HG02885 (cell line): ENCODE measurements at regions not wholly inside any gene's neighbourhood (a gene's known extent, or its start where the extent isn't known, plus 50 kb on each side); places are given as distances from the start of the nearest gene placed in this dataset.
A peak's percentile ranks its signal among the peaks of the same experiment; 100 is the strongest.

Experiments used
- ATAC-seq: cut with Tn5 transposase; IDR thresholded peaks from one replicate; pipeline ENCODE4 v1.9.1; 2021; ENCODE audit warnings: mild to moderate bottlenecking; ENCODE audit not compliant: unreplicated experiment, poor library complexity

DNA sequence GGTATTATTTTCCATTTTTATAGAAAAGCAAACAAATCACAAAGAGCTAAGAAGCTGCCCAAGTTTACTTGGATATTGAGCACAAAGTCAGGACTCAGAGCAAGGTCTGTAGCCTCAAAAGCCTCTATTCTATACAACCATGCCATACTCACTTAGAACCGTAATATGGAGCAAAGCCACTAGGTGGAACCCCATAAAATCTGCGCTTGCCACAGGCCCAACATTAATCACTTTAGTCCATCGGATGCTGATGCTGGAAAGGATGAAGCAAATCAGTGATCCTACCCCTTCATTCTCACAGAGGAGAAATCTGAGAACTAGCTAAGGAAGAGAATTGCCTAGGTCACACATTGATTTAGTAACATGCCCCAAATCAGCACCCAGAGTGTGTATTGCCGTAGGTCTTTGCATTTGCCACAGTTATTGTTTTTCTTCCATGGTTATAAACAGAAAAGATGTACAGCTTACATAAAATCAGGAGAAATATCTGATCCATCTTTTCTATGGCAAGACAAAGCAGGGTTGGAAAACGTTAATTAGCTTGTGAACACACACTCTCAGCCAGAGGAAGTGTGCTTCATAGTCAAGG lies 56.7 kb upstream of the RAB38 start:
- ATAC-seq = peak; percentile 95

DNA sequence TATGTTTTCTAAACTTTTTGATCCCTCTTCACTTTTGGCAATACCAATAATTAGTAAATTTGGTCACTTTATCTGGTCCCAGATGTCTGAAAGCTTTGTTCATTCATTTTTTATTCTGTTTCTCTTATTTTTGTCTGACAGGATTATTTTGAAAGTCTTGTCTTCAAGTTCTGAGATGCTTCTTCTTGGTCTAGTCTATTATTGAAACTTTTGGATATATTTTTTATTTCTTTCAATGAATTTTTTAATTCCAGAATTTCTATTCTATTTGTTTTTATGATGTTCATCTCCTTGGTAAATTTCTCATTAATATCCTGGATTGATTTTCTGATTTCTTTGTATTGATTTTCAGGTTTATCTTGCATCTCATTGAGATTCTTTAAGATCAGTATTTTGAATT lies 54.1 kb upstream of the RAB38 start:
- ATAC-seq = no peak
